HuH-7.5 (cell line): ENCODE measurements at regions not wholly inside any gene's neighbourhood (a gene's known extent, or its start where the extent isn't known, plus 50 kb on each side); places are given as distances from the start of the nearest gene placed in this dataset.
A peak's percentile ranks its signal among the peaks of the same experiment; 100 is the strongest.

ENCODE experiments used
- DNase-seq: peaks from one replicate; pipeline ENCODE4 v3.0.0; 2011; ENCODE audit warnings: low spot score

- DNase-seq, result no peak
These were observed 459.4 kb upstream of the CDH6 start for GRCh38 chr5:30734118-30734517.

GRCh38 chr5:30725073-30725472, 468.4 kb upstream of the CDH6 start:
- no peak for DNase-seq

DNA sequence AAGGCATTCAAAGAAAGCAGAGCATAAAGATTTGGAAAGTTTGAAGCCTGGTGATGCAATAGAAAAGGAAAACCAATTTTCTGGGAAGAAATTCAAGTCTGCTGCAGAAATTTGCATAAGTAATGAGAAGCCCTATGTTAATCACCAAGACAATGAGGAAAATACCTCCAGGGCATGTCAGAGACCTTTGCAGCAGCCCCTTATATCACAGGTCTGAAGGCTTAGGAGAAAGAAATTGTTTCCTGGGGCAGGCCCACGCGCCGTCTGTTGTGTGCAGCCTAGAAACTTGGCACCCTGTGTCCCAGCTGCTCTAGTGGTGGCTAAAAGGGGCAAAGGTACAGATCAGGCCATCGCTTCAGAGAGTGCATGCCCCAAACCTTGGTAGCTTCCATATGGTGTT, 495.3 kb upstream of the CDH6 start:
- DNase-seq, result no peak

GRCh38 chr5:30693326-30693725, 500.2 kb upstream of the CDH6 start:
- no peak for DNase-seq

DNA sequence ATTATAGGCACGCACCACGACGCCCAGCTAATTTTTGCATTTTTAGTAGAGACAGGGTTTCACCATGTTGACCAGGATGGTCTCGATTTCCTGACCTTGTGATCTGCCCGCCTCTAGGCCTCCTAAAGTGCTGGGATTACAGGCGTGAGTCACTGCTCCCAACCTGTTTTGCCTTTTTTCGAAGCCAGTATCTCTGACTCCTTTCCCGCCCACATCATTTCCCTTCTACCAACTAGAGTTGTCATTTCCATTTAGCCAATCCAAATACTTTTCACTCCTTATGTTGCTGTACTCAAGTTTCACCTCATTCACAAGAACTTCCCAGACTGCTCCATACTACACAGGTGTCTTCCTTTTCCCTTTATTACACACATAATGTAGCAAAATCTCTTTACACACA, 502.6 kb upstream of the CDH6 start:
- DNase-seq, result no peak

DNA sequence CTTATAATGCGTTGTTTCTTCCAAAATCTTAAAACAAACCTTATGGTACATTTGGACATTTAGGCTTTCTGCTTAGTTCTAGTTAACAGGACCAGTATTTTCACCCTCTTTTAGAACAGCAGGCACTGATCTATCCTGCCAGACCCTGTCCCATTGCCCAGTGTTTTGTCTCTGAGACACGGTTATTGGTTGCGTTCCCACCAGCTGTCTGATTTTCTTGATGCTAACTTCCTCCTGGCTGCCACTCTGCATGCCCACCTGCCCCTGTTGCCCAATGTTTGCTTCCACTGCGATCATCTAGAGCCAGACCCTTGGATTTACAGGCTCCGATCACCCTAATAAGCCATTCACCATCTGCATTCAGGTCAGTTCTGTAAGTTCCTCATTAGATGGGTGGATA, 506.0 kb upstream of the CDH6 start:
- DNase-seq, result no peak

GRCh38 chr5:30686530-30686929, 507.0 kb upstream of the CDH6 start:
- DNase-seq, result no peak

GRCh38 chr5:30676223-30676840, 517.2 kb upstream of the CDH6 start:
- DNase-seq, result no peak

DNA sequence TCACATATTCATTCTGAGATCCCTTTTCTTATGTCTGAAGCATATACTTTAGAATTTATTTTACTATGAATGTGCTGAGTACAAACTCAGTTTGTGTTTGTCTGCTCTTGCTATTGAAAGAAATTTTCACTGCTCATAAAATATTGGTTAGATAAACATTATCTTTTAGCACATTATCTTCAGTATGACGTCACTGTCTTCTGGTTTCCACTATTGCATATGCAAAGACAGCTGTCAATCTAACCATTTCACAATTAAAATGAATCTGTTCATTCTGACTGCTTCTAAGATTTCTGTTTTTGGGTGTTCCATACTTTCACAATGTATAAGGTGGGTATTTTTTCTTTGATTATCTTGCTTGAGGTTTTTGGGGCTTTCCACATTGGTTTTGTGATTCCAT, 526.2 kb upstream of the CDH6 start:
- DNase-seq, result no peak

- DNase-seq, result no peak
These were observed 530.0 kb upstream of the CDH6 start for GRCh38 chr5:30663536-30663935.

- DNase-seq, result no peak
These were observed 531.1 kb upstream of the CDH6 start for GRCh38 chr5:30662373-30662772.

DNA sequence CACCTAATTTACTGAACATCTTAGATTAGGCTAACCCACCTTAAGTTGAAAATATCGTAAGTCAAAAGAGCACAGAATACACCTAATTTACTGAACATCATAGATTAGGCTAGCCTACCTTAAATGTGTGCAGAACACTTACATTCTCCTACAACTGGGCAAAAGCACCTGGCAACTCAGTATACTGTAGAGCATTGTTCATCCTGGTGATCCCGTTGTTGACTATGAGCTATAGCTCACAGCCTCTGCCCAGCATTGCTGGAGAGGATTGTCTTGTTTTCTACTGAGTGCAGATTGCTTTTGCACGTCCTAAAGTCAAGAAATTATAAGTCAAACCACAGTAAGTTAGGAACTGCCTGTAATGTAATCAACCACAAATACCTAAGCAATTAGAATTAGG, 531.8 kb upstream of the CDH6 start:
- no peak for DNase-seq

DNA sequence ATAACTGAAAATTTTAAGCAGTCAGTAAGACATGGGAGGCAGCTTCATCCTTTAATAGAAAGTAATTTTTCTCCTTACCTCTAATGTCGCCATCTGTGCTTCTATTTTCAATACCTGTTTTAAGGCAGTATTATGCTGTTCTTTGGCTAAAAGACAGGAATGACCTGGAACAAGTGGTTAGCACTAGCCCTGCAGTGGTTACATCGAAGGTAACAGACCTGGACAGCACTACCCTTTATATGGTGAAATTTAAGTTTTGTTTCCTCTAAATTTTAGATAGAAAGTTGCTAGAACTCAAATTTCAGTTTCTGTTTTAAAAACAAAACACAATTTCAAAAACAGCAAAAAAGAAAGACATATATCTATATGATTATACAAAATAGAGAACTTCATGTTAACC, 534.1 kb upstream of the CDH6 start:
- DNase-seq, result no peak

- DNase-seq, result no peak
These were observed 543.2 kb upstream of the CDH6 start for GRCh38 chr5:30650311-30650710.

DNA sequence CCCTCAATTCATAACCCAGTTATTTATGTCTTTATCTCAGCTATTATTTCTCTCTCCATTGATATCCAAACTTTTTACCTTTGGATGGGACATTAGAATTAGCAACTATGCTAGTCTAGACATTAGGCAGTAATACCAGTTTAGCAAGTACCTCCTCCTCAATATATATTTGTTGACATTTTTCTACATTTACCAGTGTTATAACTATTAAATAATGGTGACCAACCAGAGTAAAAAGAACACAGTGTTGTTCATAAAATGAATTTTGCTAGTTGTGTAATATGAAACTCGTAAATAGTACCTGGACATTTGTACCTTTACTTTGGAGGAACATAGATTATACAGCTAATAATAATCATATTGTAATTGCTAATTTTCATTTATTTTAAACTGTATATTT, 554.6 kb upstream of the CDH6 start:
- no peak for DNase-seq

GRCh38 chr5:30627945-30628344, 565.5 kb upstream of the CDH6 start:
- DNase-seq, result no peak

DNA sequence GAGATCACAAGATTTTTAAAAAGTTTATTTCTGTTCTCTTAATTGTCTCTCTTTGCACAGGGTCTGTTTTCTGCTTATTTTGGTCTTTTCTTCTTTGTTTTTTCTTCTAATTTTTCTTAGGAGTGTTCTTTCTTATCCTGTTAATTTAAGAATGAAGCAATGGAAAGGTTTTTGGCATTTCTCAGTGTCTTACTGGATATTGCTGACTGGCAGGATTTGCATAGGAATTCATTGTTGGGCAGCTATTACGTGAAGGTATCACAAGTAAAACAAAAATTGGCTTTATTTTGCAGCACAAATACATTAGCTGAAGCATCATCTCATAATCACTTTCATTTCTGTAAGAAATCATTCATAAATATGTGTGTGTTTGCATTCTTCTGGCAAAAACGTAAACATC, 566.9 kb upstream of the CDH6 start:
- no peak for DNase-seq

GRCh38 chr5:30620481-30621085, 572.9 kb upstream of the CDH6 start:
- DNase-seq, result no peak

- no peak for DNase-seq
These were observed 585.0 kb upstream of the CDH6 start for GRCh38 chr5:30608501-30608900.

- no peak for DNase-seq
These were observed 586.1 kb upstream of the CDH6 start for GRCh38 chr5:30607301-30607894.

GRCh38 chr5:30605693-30606268, 587.7 kb upstream of the CDH6 start:
- peak; percentile 7 for DNase-seq

- no peak for DNase-seq
These were observed 588.7 kb upstream of the CDH6 start for GRCh38 chr5:30604648-30605262.

GRCh38 chr5:30600892-30601291, 592.6 kb upstream of the CDH6 start:
- no peak for DNase-seq
